ENCODE measurements at regions not wholly inside any gene's neighbourhood (a gene's known extent, or its start where the extent isn't known, plus 50 kb on each side); places are given as distances from the start of the nearest gene placed in this dataset.

DNA sequence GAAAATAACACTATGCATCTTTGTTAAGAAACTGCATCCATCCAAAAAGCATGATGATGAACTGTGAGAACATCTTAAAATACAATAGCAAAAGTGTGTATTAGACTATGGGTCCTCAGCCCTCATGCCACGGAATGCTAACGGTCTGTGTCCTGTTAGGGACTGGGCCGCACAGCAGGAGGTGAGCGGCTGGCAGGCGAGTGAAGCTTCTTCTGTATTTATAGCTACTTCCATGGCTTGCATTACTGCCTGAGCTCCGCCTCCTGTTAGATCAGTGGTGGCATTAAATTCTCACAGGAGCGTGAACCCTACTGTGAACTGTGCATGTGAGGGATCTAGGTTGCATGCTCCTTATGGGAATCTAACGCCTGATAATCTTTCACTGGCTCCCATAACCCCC, 129.8 kb downstream of the NXNL2 start:
- H3K18ac ChIP-seq (ENCODE audit: extremely low read depth, low read length) = no peak overlapping the region
- no peaks in the 10 kb centered on the region for H3K79me1 ChIP-seq (ENCODE audit: low read depth, low read length)
- no peak overlapping the region for H4K5ac ChIP-seq (ENCODE audit: insufficient read length, low read depth, low read length)
- H2AK5ac ChIP-seq (ENCODE audit: low read depth, low read length) = no peak overlapping the region
- CTCF ChIA-PET (ENCODE audit: partially characterized antibody) = interaction anchor here (0.7 to 0.9 kb wide), 2 partner anchors 21 to 93 kb away, joined by 3 read pairs; no protein-coding TSS in a partner anchor
- H3K9me3 ChIP-seq (ENCODE audit: insufficient read depth in 2 of 2, low read depth in 1 of 2, low read length in 1 of 2) = no peaks in the 10 kb centered on the region
- no peaks in the 10 kb centered on the region for H3K79me2 ChIP-seq (ENCODE audit: control insufficient read depth in 1 of 2, insufficient read depth in 2 of 2, low read length in 2 of 2)
- no peak overlapping the region for H2AFZ ChIP-seq (ENCODE audit: low read length)
- no peaks in the 10 kb centered on the region for H3K4me1 ChIP-seq (replicated peaks in 1 of 4; ENCODE audit: control insufficient read depth in 3 of 4, insufficient read depth in 4 of 4, low read length in 3 of 4)
- H4K91ac ChIP-seq (replicated peaks; ENCODE audit: insufficient read length, low read length) = no peak overlapping the region
- H4K8ac ChIP-seq (ENCODE audit: extremely low read depth, insufficient read depth, low read length) = no peak overlapping the region
- FAIRE-seq = no peak
- no peak overlapping the region for H3K4ac ChIP-seq (replicated peaks; ENCODE audit: insufficient read length, low read depth, low read length)
- no peaks in the 10 kb centered on the region for H3K23me2 ChIP-seq (ENCODE audit: low read depth, low read length)
- 81% methylated on average over 8 of the region's 8 CpGs; no CpG with 5 or more reads in 1 of the 2 experiments for WGBS, 2 experiments (ENCODE audit: extremely low coverage in 1 of 2, insufficient coverage in 1 of 2, insufficient read length in 1 of 2, insufficient replicate concordance in 2 of 2, low coverage in 1 of 2, low lambda C conversion rate in 2 of 2, missing lambda C conversion rate in 1 of 2)
- no peak overlapping the region for H3K14ac ChIP-seq (ENCODE audit: insufficient read length)
- TF ChIP-seq ZNF274 (IDR thresholded peaks at IDR 0.05; ENCODE audit: borderline replicate concordance, extremely low read depth, low read length) (no peak), E2F6 (IDR thresholded peaks at IDR 0.05) (no peak), RBBP5 (IDR thresholded peaks at IDR 0.05; ENCODE audit: borderline replicate concordance, low read depth, low read length) (no peak), RFX5 (IDR thresholded peaks at IDR 0.05; ENCODE audit: borderline replicate concordance, low read depth, low read length) (no peak), CEBPB (IDR thresholded peaks at IDR 0.05; ENCODE audit: low read depth, low read length) (no peak)
- POLR2A ChIA-PET (ENCODE audit: partially characterized antibody) = no interaction called here
- no peaks in the 10 kb centered on the region for H3K36me3 ChIP-seq (ENCODE audit: control insufficient read depth in 2 of 4, insufficient read depth in 4 of 4, low read length in 3 of 4)
- H2BK15ac ChIP-seq (ENCODE audit: low read length) = no peak overlapping the region
- H3K4me3 ChIP-seq (ENCODE audit: extremely low read depth in 1 of 4, insufficient read depth in 2 of 4, low read depth in 3 of 4, low read length in 4 of 4) = no peak overlapping the region
- no peak overlapping the region for H3K23ac ChIP-seq (ENCODE audit: insufficient read length)
- H4K20me1 ChIP-seq (replicated peaks in 1 of 2; ENCODE audit: control insufficient read depth in 1 of 2, insufficient read depth in 2 of 2, low read length in 2 of 2) = no peaks in the 10 kb centered on the region
- H3K9ac ChIP-seq (replicated peaks in 1 of 4; ENCODE audit: extremely low read depth in 1 of 4, low read depth in 3 of 4, low read length in 3 of 4) = no peak overlapping the region
- no peak for DNase-seq (ENCODE audit: low read depth in 1 of 2, low spot score in 2 of 2)
- H2BK20ac ChIP-seq (ENCODE audit: low read length) = no peak overlapping the region
- H2BK5ac ChIP-seq (ENCODE audit: low read depth, low read length) = no peak overlapping the region
- no peak overlapping the region for H2BK120ac ChIP-seq (replicated peaks; ENCODE audit: low read depth, low read length)
- no peak overlapping the region for H3K27ac ChIP-seq (ENCODE audit: low read depth, low read length)
- no peak overlapping the region for H3K56ac ChIP-seq (replicated peaks; ENCODE audit: insufficient read length, low read depth, low read length)
- no peak overlapping the region for H2BK12ac ChIP-seq (ENCODE audit: low read depth, low read length)
- no peaks in the 10 kb centered on the region for H3K27me3 ChIP-seq (replicated peaks in 1 of 4; ENCODE audit: control insufficient read depth in 3 of 4, extremely low read depth in 1 of 4, insufficient read depth in 3 of 4, low read length in 3 of 4)
- H3K4me2 ChIP-seq (ENCODE audit: insufficient read depth in 1 of 2, low read depth in 2 of 2, low read length in 2 of 2) = no peak overlapping the region

All from H1 (cell line).